Caki2 (cell line): ENCODE measurements at regions not wholly inside any gene's neighbourhood (a gene's known extent, or its start where the extent isn't known, plus 50 kb on each side); places are given as distances from the start of the nearest gene placed in this dataset.

Source experiments
- DNase-seq: peaks from one replicate; pipeline ENCODE4 v3.0.0-alpha.2; 2015; ENCODE audit warnings: low read depth
- in situ Hi-C: cut with HindIII; loops from 2 replicates; pipeline ENCODE4 v1.10.0; 2016; ENCODE audit warnings: low sequenced_read_pairs, low pct_unique_long_range_greater_than_20kb, mixed read lengths

- in situ Hi-C loops = no loop called here
- DNase-seq = no peak
Observed at GRCh38 chr12:111230649-111231048, 138.2 kb downstream of the PHETA1 start.

- no peak for DNase-seq
Observed at GRCh38 chr12:111228916-111229666, 139.8 kb downstream of the PHETA1 start.

GRCh38 chr12:111227476-111228420, 141.1 kb downstream of the PHETA1 start:
- in situ Hi-C loops = no loop called here

More at GRCh38 chr12:111228916-111229666, 139.8 kb downstream of the PHETA1 start:
- in situ Hi-C loops = no loop called here

GRCh38 chr12:111226680-111227079, 142.2 kb downstream of the PHETA1 start:
- DNase-seq = no peak
- in situ Hi-C loops = no loop called here

More at GRCh38 chr12:111227476-111228420, 141.1 kb downstream of the PHETA1 start:
- DNase-seq = no peak

GRCh38 chr12:111225307-111225706, 143.6 kb downstream of the PHETA1 start:
- no peak for DNase-seq
- in situ Hi-C loops = no loop called here

- in situ Hi-C loops = no loop called here
- DNase-seq = no peak
Observed at GRCh38 chr12:111224186-111225066, 144.5 kb downstream of the PHETA1 start.

- in situ Hi-C loops = no loop called here
- no peak for DNase-seq
Observed at GRCh38 chr12:111222523-111222922, 146.4 kb downstream of the PHETA1 start.

- DNase-seq = no peak
- in situ Hi-C loops = no loop called here
Observed at GRCh38 chr12:111222027-111222414, 146.9 kb downstream of the PHETA1 start.

GRCh38 chr12:111221062-111222026, 147.6 kb downstream of the PHETA1 start:
- no peak for DNase-seq
- in situ Hi-C loops = no loop called here

- DNase-seq = no peak
- in situ Hi-C loops = no loop called here
Observed at GRCh38 chr12:111220363-111220762, 148.5 kb downstream of the PHETA1 start.

- in situ Hi-C loops = no loop called here
- DNase-seq = no peak
Observed at GRCh38 chr12:111219440-111219839, 149.5 kb downstream of the PHETA1 start.

- in situ Hi-C loops = no loop called here
- DNase-seq = no peak
Observed at GRCh38 chr12:111218499-111218898, 150.4 kb downstream of the PHETA1 start.

GRCh38 chr12:111216387-111217159, 152.3 kb downstream of the PHETA1 start:
- in situ Hi-C loops = no loop called here
- no peak for DNase-seq

GRCh38 chr12:111215881-111216280, 153.0 kb downstream of the PHETA1 start:
- in situ Hi-C loops = no loop called here
- DNase-seq = no peak

- no peak for DNase-seq
- in situ Hi-C loops = no loop called here
Observed at GRCh38 chr12:111214401-111214800, 154.5 kb downstream of the PHETA1 start.

- in situ Hi-C loops = no loop called here
- DNase-seq = no peak
Observed at GRCh38 chr12:111213561-111213960, 155.3 kb downstream of the PHETA1 start.
